Nephron progenitor cell (in vitro differentiated cells): ENCODE measurements at regions not wholly inside any gene's neighbourhood (a gene's known extent, or its start where the extent isn't known, plus 50 kb on each side); places are given as distances from the start of the nearest gene placed in this dataset.

Experiments
- DNase-seq: peaks from one replicate; pipeline ENCODE4 v3.0.0; 2021
- H3K27ac Mint-ChIP-seq: 2 replicates; pipeline ENCODE4 v1.8.0; 2021; ENCODE audit warnings: mild to moderate bottlenecking, moderate library complexity, mixed read lengths
- H3K27me3 Mint-ChIP-seq: 2 replicates; pipeline ENCODE4 v1.8.0; 2021; ENCODE audit warnings: mild to moderate bottlenecking, low read depth, mixed read lengths; ENCODE audit not compliant: poor library complexity
- H3K36me3 Mint-ChIP-seq: 2 replicates; pipeline ENCODE4 v1.8.0; 2021; ENCODE audit warnings: low read depth, mixed read lengths
- H3K4me1 Mint-ChIP-seq: 2 replicates; pipeline ENCODE4 v1.8.0; 2021; ENCODE audit warnings: mixed read lengths
- H3K4me3 Mint-ChIP-seq: 2 replicates; pipeline ENCODE4 v1.8.0; 2021; ENCODE audit warnings: mild to moderate bottlenecking, moderate library complexity, mixed read lengths
- H3K9me3 Mint-ChIP-seq: 2 replicates; pipeline ENCODE4 v1.8.0; 2021; ENCODE audit warnings: mild to moderate bottlenecking, moderate library complexity, mixed read lengths
- CTCF ChIP-seq: fragments of 200-600 bp; sonication (generic); IDR thresholded peaks from 2 replicates; pipeline ENCODE4 v1.5.0; 2021; ENCODE audit warnings: antibody characterized with exemption

- H3K36me3 Mint-ChIP-seq = no peaks in the 10 kb centered on the region
Observed at GRCh38 chr5:88954511-88954910, 71.5 kb upstream of the MEF2C start.

GRCh38 chr5:88952996-88953643, 70.1 kb upstream of the MEF2C start:
- Mint-ChIP-seq H3K4me3 (no peak overlapping the region), H3K27me3 (peaks cover 2% of the 10 kb centered on the region), H3K36me3 (no peaks in the 10 kb centered on the region), H3K27ac (peak overlapping the region; percentile 37), H3K4me1 (peaks cover 33% of the 10 kb centered on the region), H3K9me3 (no peaks in the 10 kb centered on the region)
- no peak for TF ChIP-seq CTCF
- no peak for DNase-seq

More at GRCh38 chr5:88954511-88954910, 71.5 kb upstream of the MEF2C start:
- peaks cover 33% of the 10 kb centered on the region for H3K4me1 Mint-ChIP-seq
- no peak for DNase-seq
- no peak overlapping the region for H3K4me3 Mint-ChIP-seq
- TF ChIP-seq CTCF = no peak
- no peaks in the 10 kb centered on the region for H3K9me3 Mint-ChIP-seq
- H3K27me3 Mint-ChIP-seq = peaks cover 2% of the 10 kb centered on the region
- no peak overlapping the region for H3K27ac Mint-ChIP-seq

- peaks cover 32% of the 10 kb centered on the region for H3K4me1 Mint-ChIP-seq
- no peak overlapping the region for H3K27ac Mint-ChIP-seq
- H3K4me3 Mint-ChIP-seq = no peak overlapping the region
- peaks cover 2% of the 10 kb centered on the region for H3K27me3 Mint-ChIP-seq
- TF ChIP-seq CTCF = no peak
- H3K9me3 Mint-ChIP-seq = no peaks in the 10 kb centered on the region
- peak; percentile 27 for DNase-seq
- no peaks in the 10 kb centered on the region for H3K36me3 Mint-ChIP-seq
Observed at GRCh38 chr5:88952344-88952743, 69.4 kb upstream of the MEF2C start.

- Mint-ChIP-seq H3K36me3 (no peaks in the 10 kb centered on the region), H3K9me3 (no peaks in the 10 kb centered on the region), H3K27me3 (peaks cover 2% of the 10 kb centered on the region), H3K27ac (no peak overlapping the region), H3K4me1 (peaks cover 26% of the 10 kb centered on the region), H3K4me3 (no peak overlapping the region)
- TF ChIP-seq CTCF = no peak
- DNase-seq = no peak
Observed at GRCh38 chr5:88951457-88951856, 68.5 kb upstream of the MEF2C start.

GRCh38 chr5:88948746-88949600, 66.0 kb upstream of the MEF2C start:
- TF ChIP-seq CTCF = no peak
- Mint-ChIP-seq H3K9me3 (no peaks in the 10 kb centered on the region), H3K4me1 (peaks cover 14% of the 10 kb centered on the region), H3K36me3 (no peaks in the 10 kb centered on the region), H3K4me3 (no peak overlapping the region), H3K27me3 (no peaks in the 10 kb centered on the region), H3K27ac (no peak overlapping the region)
- DNase-seq = no peak
